DMS153 treated with DMSO at 0.1 percent for 48 hours (cell line): ENCODE measurements at regions not wholly inside any gene's neighbourhood (a gene's known extent, or its start where the extent isn't known, plus 50 kb on each side); places are given as distances from the start of the nearest gene placed in this dataset.
"Not testable (repeated sequence)": the region's sequence is repeated elsewhere in the genome, so short reads cannot be mapped to it uniquely, and the experiment has no call there.

ENCODE experiments used
- DNase-seq: peaks from one replicate; lab custom pipeline; 2025; ENCODE audit not compliant: unreplicated experiment; lab: John Stamatoyannopoulos, UW

GRCh38 chr16:60304066-60304465 lies 1570.0 kb upstream of the GOT2 start:
- DNase-seq, result no peak

GRCh38 chr16:60302676-60303075 lies 1568.6 kb upstream of the GOT2 start:
- DNase-seq, result no peak

GRCh38 chr16:60302261-60302660 lies 1568.1 kb upstream of the GOT2 start:
- DNase-seq, result no peak

GRCh38 chr16:60299241-60299776 lies 1565.2 kb upstream of the GOT2 start:
- no peak for DNase-seq

- no peak for DNase-seq
Measured at GRCh38 chr16:60295451-60295850, 1561.3 kb upstream of the GOT2 start.

- DNase-seq, result no peak
Measured at GRCh38 chr16:60285794-60286193, 1551.7 kb upstream of the GOT2 start.

- no peak for DNase-seq
Measured at GRCh38 chr16:60279061-60279665, 1545.0 kb upstream of the GOT2 start.

- no peak for DNase-seq
Measured at GRCh38 chr16:60274431-60275019, 1540.4 kb upstream of the GOT2 start.

- DNase-seq, result no peak
Measured at GRCh38 chr16:60271781-60272180, 1537.7 kb upstream of the GOT2 start.

- no peak for DNase-seq
Measured at GRCh38 chr16:60271025-60271771, 1537.1 kb upstream of the GOT2 start.

GRCh38 chr16:60261425-60261824 lies 1527.3 kb upstream of the GOT2 start:
- no peak for DNase-seq

GRCh38 chr16:60259956-60260355 lies 1525.8 kb upstream of the GOT2 start:
- no peak for DNase-seq

GRCh38 chr16:60246086-60246485 lies 1512.0 kb upstream of the GOT2 start:
- DNase-seq, result no peak

GRCh38 chr16:60241671-60242070 lies 1507.6 kb upstream of the GOT2 start:
- DNase-seq, result no peak

GRCh38 chr16:60230666-60231065 lies 1496.5 kb upstream of the GOT2 start:
- DNase-seq, result no peak

- no peak for DNase-seq
Measured at GRCh38 chr16:60225541-60225940, 1491.4 kb upstream of the GOT2 start.

- DNase-seq, result no peak
Measured at GRCh38 chr16:60217787-60218186, 1483.7 kb upstream of the GOT2 start.

GRCh38 chr16:60214311-60214710 lies 1480.2 kb upstream of the GOT2 start:
- no peak for DNase-seq

- DNase-seq, result no peak
Measured at GRCh38 chr16:60206516-60206915, 1472.4 kb upstream of the GOT2 start.

- DNase-seq, result no peak
Measured at GRCh38 chr16:60204181-60204580, 1470.1 kb upstream of the GOT2 start.

- no peak for DNase-seq
Measured at GRCh38 chr16:60203525-60204124, 1469.5 kb upstream of the GOT2 start.

GRCh38 chr16:60200729-60201128 lies 1466.6 kb upstream of the GOT2 start:
- not testable (repeated sequence) for DNase-seq
